Upper lobe of left lung (tissue), 6 donors: ENCODE measurements at regions not wholly inside any gene's neighbourhood (a gene's known extent, or its start where the extent isn't known, plus 50 kb on each side); places are given as distances from the start of the nearest gene placed in this dataset.
A peak's percentile ranks its signal among the peaks of the same experiment; 100 is the strongest.

ENCODE experiments used
- ATAC-seq, 2 donors: fragments of 200-7000 bp; cut with Tn5 transposase; one replicate each; pipeline ENCODE4 v1.9.1; 2022; ENCODE audit warnings: mild to moderate bottlenecking in 2 of 2, moderate library complexity in 2 of 2; ENCODE audit not compliant: low FRiP score in 2 of 2
- DNase-seq, 2 donors: peaks; one replicate each; pipeline ENCODE4 v3.0.0-alpha.2; 2019 to 2020
- H3K27ac ChIP-seq, 4 donors: fragments of 200-600 bp; sonication (generic); one replicate each; pipeline ENCODE4 v1.5.1; 2016 to 2019
- H3K27me3 ChIP-seq, 4 donors: fragments of 200-600 bp; sonication (generic); one replicate each; pipeline ENCODE4 v1.5.1; 2017 to 2019
- H3K36me3 ChIP-seq, 4 donors: fragments of 200-600 bp; sonication (generic); one replicate each; pipeline ENCODE4 v1.5.1; 2016 to 2019
- H3K4me1 ChIP-seq, 4 donors: fragments of 200-600 bp; sonication (generic); one replicate each; pipeline ENCODE4 v1.5.1; 2018 to 2019
- H3K4me3 ChIP-seq, 4 donors: fragments of 200-600 bp; sonication (generic); one replicate each; pipeline ENCODE4 v1.5.1; 2017 to 2019; ENCODE audit warnings: mild to moderate bottlenecking in 2 of 4, moderate library complexity in 1 of 4
- H3K9me3 ChIP-seq, 4 donors: fragments of 200-600 bp; sonication (generic); one replicate each; pipeline ENCODE4 v1.5.1; 2018 to 2019
- CTCF ChIP-seq, 6 experiments: fragments of 450-650 bp in 4 of 6; fragments of 200-600 bp in 2 of 6; sonication (generic) in 2 of 6; IDR thresholded peaks; one replicate each; pipeline ENCODE4 v1.5.1; 2016 to 2019; ENCODE audit warnings: antibody characterized with exemption in 6 of 6
- EP300 ChIP-seq, 4 donors: sonication (generic); formaldehyde crosslinking; IDR thresholded peaks; one replicate each; pipeline ENCODE4 v1.5.1; 2017; ENCODE audit warnings: antibody characterized with exemption in 4 of 4, control low read depth in 2 of 4
- POLR2A ChIP-seq, 4 donors: fragments of 450-650 bp; IDR thresholded peaks; one replicate each; pipeline ENCODE4 v1.5.1; 2016 to 2017; ENCODE audit warnings: antibody characterized with exemption in 4 of 4, mild to moderate bottlenecking in 2 of 4
- POLR2AphosphoS5 ChIP-seq, 2 donors: sonication (generic); formaldehyde crosslinking; IDR thresholded peaks; one replicate each; pipeline ENCODE4 v1.5.1; 2017; ENCODE audit warnings: antibody characterized with exemption in 2 of 2
- WGBS, 2 donors: methylation state at CpG; one replicate each; pipeline ENCODE4 v1.1.5; 2017 to 2018; 5-methylcytosine and 5-hydroxymethylcytosine counted together
- donor health status: DM: no; HTN: no; CAD: no; lungs with moderate emphysema.
- donor health status: DM: no; HTN: yes; CAD: no; lungs with severe emphysema.

DNA sequence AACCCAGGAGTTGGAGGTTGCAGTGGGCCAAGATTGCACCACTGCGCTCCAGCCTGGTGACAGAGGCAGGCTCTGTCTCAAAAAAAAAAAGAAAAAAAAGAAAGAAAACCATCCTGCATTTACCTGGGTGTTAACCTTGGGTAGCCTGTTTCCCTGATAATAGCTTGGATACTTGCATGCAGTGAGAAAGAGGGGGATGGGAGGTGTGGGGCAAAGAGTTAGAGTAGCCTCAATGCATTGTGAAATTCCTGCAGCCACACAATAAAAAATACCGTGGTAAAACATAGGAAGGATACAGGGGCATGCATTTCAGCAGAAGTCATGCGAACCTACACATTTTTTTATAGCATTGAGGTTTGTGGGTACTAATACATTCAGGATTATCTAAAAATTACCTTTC is 76.6 kb upstream of the ZNF516 start:
- DNase-seq: no peak
- ATAC-seq: no peak
- peaks cover 0 to 6% (median 0%) of the 10 kb centered on the region in 4 donors for H3K4me1 ChIP-seq

GRCh38 chr18:76570856-76571255 is 75.8 kb upstream of the ZNF516 start:
- Histone ChIP-seq H3K36me3 (no peaks in the 10 kb centered on the region), H3K9me3 (no peaks in the 10 kb centered on the region), H3K27ac (no peak overlapping the region), H3K4me3 (no peak overlapping the region), H3K4me1 (peaks cover 2 to 14% (median 6%) of the 10 kb centered on the region in 4 donors), H3K27me3 (no peaks in the 10 kb centered on the region)
- TF ChIP-seq CTCF (IDR thresholded peaks at IDR 0.05): no peak
- TF ChIP-seq POLR2AphosphoS5 (IDR thresholded peaks at IDR 0.05): no peak
- no peak for TF ChIP-seq EP300 (IDR thresholded peaks at IDR 0.05)
- no peak for TF ChIP-seq POLR2A (IDR thresholded peaks at IDR 0.05)
- no peak for DNase-seq
- no peak for ATAC-seq
- WGBS, 2 donors: 90 to 96% methylated on average over 3 of the region's 3 CpGs

More for the DNA sequence above, 76.6 kb upstream of the ZNF516 start:
- H3K27ac ChIP-seq: no peak overlapping the region
- H3K4me3 ChIP-seq: no peak overlapping the region
- no peak for TF ChIP-seq CTCF (IDR thresholded peaks at IDR 0.05)
- no peak for TF ChIP-seq EP300 (IDR thresholded peaks at IDR 0.05)
- TF ChIP-seq POLR2AphosphoS5 (IDR thresholded peaks at IDR 0.05): no peak
- no peak for TF ChIP-seq POLR2A (IDR thresholded peaks at IDR 0.05)
- 71 to 74% methylated on average over 3 of the region's 3 CpGs for WGBS, 2 donors
- no peaks in the 10 kb centered on the region for H3K27me3 ChIP-seq
- H3K36me3 ChIP-seq: no peaks in the 10 kb centered on the region
- no peaks in the 10 kb centered on the region for H3K9me3 ChIP-seq

DNA sequence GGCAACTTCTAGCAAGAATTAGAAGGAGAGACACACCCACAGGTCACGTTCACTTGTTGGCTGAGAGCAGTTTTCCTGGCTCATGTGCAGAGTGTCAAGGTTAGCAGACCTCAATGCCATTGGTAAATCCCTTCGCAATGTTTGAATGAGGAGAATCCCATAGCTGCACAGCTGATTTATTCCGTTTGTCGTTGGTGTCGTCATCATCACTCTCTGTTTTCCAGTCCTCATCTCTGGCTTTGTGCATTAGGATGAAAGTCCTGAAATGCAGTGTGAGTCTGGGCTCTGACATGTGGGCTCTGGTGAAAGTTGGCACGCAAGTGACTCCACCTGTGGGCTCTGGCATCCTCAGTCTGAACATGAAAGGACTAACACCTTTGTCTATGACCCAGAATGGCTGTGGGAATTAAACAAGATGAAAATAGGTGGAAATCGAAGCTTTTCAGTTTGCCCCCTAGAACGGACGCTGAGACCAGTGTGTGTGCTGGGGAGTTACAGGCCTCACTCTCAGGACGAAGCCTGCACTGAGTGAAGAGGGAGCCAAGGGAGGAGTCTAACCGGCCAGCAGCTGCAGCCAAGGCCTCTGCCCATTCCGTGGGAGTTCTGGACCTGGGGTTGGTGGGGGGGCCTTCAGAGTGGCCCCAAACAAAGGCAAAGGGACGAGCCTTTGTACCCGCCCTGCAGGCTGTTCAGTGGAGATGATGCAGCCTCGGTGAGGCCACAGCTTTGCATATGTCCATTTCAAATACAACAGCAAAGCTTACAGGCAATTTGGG is 74.8 kb upstream of the ZNF516 start:
- WGBS, 2 donors: 83 to 85% methylated on average over 15 of the region's 15 CpGs

DNA sequence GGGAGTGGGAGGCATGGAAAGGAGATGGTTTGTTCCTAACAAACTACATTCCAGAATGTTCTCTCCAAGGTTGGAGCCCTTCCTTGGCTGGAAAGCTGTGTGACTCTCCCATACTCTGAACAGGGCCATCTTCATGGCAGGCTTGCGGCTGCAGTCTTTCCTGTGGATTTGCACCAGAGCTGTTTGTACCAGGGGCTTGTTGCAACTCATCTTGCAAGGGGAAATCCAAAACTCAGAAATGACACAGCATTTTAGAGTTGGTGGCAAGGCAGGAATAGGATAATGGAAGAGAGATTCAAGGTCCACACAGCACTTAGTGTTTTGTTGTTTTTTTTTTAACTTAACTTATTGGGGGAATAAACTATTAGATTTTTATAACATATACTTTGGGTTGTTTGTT is 73.7 kb upstream of the ZNF516 start:
- ATAC-seq (no peak), DNase-seq (no peak)
- Histone ChIP-seq H3K27ac (peak overlapping the region in 2 of 4 donors; percentile 52 to 74), H3K4me3 (no peak overlapping the region), H3K4me1 (peaks cover 10 to 31% (median 17%) of the 10 kb centered on the region in 4 donors), H3K9me3 (no peaks in the 10 kb centered on the region), H3K27me3 (no peaks in the 10 kb centered on the region), H3K36me3 (no peaks in the 10 kb centered on the region)
- TF ChIP-seq POLR2A (IDR thresholded peaks at IDR 0.05) (no peak), POLR2AphosphoS5 (IDR thresholded peaks at IDR 0.05) (no peak), CTCF (IDR thresholded peaks at IDR 0.05) (no peak), EP300 (IDR thresholded peaks at IDR 0.05) (no peak)
- WGBS, 2 donors: 71 to 79% methylated on average over 1 of the region's 1 CpG

More for the DNA sequence above, 74.8 kb upstream of the ZNF516 start:
- no peak overlapping the region for H3K4me3 ChIP-seq
- DNase-seq (no peak), ATAC-seq (no peak)
- TF ChIP-seq CTCF (IDR thresholded peaks at IDR 0.05) (no peak), POLR2A (IDR thresholded peaks at IDR 0.05) (no peak), EP300 (IDR thresholded peaks at IDR 0.05) (no peak), POLR2AphosphoS5 (IDR thresholded peaks at IDR 0.05) (no peak)
- H3K4me1 ChIP-seq: peaks cover 4 to 22% (median 10%) of the 10 kb centered on the region in 4 donors
- H3K27ac ChIP-seq: peak overlapping the region in 2 of 4 donors; percentile 15 to 52
- no peaks in the 10 kb centered on the region for H3K36me3 ChIP-seq
- H3K9me3 ChIP-seq: no peaks in the 10 kb centered on the region
- no peaks in the 10 kb centered on the region for H3K27me3 ChIP-seq
